Middle frontal gyrus (tissue), 1 donor: ENCODE measurements at regions not wholly inside any gene's neighbourhood (a gene's known extent, or its start where the extent isn't known, plus 50 kb on each side); places are given as distances from the start of the nearest gene placed in this dataset.
"Not testable (repeated sequence)": the region's sequence is repeated elsewhere in the genome, so short reads cannot be mapped to it uniquely, and the experiment has no call there.

Experiments
- DNase-seq: peaks from one replicate; pipeline ENCODE4 v3.0.0-alpha.2; 2015; ENCODE audit warnings: low spot score; ENCODE audit errors: extremely low spot score

DNA sequence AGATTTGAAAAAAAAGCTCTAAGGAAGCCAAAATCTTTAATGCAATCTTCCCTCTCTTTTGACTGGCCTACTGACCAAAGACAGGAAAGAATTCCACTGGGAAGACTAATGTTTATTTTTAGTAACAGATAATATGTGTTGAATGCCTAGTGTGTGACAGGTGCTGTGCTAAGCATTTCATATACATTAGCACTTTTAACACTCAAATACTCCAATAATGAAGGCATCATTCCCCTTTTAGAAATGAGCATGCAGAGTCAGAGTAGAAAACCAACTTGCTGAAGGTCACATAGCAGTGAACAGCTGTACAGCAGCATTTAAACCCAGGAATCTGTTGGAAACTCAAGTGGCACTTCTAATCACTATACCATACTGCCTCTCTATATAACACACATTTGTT lies 170.6 kb downstream of the MINAR1 start:
- DNase-seq, result no peak

DNA sequence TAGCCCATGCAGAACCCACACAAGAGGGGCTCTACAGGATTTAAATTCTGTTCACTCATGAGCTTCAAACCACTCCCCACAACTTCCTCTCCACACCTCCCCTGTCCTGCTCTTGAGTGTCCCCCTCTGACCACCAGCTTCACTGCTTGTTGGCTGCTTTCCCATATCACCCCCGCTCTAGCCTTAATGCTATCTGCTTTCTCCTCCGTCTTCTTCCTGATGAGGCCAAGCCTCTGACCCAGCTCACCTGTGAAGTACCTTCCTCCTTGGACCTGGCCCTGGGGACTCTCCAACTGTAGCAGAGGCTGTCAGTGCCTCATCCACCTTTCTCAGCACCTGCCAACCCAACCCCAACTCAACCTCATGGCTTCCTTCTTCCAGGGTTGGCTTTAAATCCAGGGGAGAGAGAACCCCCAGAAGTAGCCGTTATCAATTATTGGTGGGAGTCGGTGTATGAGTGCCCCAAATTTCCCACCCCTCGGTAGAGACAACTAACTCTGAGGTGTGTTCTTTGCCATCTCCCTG lies 174.8 kb downstream of the MINAR1 start:
- no peak for DNase-seq

DNA sequence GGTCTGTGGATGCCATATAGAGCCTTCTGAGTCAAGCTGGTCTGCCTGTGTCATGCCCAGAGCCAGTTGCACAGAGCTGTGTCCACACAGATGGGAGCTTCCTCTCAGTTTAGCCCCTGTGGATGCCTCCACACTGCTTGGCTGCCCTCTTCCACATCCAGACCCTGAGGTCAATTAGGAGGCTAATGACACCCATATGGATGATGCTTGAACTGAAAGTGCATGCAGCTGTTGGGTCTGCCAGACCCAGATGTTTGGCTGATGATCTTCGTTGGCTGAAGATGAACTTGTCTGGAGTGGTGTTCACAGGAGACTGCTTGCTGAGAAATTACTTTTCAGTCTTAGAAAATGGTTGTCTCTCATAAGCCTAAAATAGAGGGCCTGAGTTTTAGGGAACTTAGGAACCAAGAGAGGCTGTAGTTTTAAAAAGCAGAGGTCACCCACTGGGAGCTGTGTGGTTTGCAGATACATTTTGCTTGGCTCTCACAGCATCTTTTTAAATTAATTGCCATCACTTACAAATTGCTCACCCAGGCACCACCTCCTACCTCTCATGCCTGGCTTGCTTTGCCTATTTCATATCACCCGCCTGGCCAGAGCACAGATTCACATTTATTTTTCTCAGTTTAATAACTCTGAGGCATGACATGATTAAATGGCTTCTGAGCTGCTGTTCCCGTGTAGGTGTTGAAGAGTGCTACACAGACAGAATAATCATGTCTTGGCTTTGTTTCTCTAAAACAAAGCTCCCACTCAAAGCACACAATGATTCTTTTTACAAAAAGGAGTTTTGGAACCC lies 176.1 kb downstream of the MINAR1 start:
- DNase-seq, result no peak

DNA sequence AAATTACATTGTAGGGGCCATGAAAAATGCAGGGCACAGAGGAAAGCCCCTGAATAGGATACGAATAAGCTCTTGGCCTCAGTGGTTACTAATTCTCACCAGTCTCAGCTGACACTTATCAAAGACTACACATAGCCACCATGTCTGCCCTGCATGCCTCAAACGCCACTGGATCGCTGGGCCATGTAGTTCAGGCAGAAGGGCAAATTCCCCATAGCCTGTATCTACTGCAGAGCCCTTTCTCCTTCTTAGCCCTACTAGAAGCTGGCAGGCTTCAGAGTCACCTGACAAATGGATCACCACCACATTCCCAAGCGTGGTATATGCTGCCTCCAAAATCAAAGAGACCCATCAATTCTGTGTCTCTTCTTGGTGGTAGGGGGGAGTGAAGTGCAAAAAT lies 177.4 kb downstream of the MINAR1 start:
- no peak for DNase-seq

DNA sequence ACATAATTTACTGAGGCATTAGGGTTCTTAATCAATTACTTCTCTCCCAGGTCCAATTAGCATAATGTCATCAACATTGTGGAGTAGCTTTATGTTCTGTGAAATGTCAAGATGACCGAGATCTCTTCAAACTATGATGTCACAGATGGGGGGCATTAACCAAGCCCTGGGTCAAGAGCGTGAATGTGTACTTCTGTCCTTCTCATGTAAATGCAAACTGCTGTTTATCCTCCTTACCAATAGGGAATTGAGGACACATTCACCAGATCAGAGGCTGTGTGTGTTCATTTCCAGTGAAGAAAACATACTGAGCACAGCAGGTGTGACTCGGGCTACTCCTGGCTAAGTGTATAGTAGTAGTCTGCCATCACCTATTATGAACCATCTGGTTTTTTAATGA lies 177.9 kb downstream of the MINAR1 start:
- DNase-seq, result no peak

DNA sequence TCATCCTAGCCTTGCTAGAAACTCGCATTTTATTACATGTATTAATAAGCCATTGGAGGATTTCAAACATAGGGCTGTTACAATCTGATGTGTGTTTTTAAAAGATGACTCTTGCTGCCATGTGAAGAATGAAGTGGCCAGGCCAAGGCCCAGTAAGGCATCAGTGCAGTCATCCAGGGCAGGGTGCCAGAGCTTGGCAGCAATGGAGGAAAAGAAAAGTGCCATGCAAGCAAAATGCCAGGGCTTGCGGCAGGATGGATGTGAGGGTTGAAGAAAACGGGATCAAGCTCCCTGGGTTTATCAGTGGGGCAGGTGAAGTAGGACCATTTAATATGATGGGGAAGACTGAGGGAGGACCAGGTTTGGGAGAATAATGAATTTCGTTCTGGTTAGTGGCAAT lies 183.6 kb downstream of the MINAR1 start:
- no peak for DNase-seq

DNA sequence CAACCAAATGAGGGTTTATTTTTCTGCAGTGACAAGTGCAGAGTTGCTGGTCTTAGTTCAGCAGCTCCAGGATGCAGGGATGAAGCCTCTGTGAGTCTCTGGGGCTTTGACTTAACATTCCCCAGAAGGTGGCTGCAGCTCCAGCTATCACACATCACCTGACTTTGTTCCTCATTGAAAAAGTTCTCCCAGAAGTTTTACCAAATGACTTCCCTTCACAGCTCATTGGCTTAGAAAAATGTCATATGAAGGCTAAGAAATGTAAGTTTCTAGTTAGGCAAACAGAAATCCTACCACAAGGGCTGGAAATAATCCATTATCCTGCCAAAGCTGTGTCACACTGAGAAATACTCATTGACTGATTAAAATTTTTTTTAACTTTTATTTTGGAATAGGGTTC lies 184.9 kb downstream of the MINAR1 start:
- no peak for DNase-seq

DNA sequence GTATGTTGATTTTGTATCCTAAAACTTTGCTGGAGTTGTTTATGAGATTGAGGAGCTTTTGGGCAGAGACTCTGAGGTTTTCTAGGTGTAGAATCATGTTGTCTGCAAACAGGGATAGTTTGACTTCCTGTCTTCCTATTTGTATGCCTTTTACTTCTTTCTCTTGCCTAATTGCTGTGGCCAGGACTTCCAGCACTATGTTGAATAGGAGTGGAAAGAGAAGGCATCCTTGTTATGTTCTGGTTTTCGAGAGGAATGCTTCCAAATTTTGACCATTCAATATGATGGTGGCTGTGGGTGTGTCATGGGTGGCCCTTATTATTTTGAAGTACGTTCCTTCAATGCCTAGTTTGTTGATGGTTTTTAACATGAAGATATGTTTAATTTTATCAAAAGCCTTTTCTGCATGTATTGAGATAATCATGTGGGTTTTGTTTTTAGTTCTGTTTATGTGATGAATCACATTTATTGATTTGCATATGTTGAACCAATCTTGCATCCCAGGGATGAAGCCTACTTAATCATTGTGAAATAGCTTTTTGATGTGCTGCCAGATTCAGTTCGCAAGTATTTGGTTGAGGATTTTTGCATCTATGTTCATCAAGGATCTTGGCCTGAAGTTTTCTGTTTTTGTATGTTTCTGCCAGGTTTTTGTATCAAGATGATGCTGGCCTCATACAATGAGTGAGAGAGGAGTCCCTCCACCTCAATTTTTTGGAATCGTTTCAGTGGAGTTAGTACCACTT lies 188.1 kb downstream of the MINAR1 start:
- no peak for DNase-seq

DNA sequence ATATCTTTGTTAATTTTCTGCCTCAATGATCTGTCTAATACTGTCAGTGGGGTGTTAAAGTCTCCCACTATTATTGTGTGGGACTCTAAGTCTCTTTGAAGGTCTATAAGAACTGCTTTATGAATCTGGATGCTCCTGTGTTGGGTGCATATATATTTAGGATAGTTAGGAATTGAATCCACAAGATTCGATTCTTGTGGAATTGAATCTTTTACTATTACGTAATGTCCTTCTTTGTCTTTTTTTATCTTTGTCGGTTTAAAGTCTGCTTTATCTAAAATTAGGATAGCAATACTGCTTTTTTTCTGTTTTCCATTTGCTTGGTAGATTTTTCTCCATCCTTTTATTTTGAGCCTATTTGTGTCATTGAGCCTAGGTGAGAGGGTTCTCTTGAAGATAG lies 189.7 kb downstream of the MINAR1 start:
- DNase-seq, result not testable (repeated sequence)

DNA sequence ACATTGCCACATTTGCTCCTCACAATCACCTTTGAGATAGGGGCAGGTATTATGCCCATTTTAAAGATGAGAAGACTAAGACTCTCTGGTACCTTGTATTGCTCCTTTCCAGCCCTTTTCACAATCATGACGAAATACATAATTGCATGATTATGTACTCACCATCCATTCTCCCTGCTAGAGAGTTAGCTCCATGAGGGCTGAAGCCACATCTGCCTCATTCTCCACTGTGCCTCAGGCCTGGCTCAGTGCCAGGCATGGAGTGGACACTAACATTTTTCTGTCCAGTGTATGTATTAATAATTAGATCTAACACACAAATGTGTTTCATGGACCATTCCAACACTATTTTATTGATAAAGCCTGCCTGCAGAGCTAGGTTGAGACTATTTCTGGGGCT lies 191.4 kb downstream of the MINAR1 start:
- no peak for DNase-seq

DNA sequence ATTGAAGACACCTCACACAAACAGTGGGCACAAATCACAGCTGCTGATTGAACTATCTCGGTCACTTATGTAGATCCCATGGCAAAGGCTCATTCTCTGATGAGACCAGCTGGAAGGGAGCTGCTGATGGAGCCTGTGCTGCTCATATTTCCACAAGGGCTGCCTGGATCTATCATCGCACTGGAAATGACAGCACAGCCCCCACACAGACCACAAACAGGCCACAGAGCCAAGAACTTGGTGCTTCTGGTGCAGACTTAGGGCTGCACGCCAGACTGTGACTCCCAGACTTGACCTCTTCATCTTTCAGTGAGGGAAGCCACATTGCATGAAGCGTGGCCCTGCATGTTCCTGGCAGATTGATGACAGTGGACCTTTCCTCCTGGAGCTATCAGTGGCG lies 197.6 kb downstream of the MINAR1 start:
- no peak for DNase-seq

DNA sequence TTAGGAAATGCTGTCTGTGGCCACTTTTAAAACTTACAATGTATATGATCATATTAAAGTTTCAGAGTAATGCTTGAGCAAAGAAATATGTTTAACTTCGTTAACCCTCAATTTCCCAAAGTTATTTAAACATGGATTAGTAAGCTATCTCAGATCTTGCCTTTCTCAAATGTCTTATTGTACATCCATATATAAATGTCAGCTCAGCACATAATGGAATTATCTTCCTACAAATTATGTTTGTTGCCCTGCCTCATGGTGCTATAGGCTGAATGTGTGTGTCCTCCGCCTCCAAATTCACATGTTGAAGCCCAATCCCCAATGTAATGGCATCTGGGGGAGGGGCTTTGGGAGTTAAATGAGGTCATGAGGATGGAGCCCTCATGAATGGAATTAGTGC lies 200.3 kb downstream of the MINAR1 start:
- DNase-seq, result no peak

DNA sequence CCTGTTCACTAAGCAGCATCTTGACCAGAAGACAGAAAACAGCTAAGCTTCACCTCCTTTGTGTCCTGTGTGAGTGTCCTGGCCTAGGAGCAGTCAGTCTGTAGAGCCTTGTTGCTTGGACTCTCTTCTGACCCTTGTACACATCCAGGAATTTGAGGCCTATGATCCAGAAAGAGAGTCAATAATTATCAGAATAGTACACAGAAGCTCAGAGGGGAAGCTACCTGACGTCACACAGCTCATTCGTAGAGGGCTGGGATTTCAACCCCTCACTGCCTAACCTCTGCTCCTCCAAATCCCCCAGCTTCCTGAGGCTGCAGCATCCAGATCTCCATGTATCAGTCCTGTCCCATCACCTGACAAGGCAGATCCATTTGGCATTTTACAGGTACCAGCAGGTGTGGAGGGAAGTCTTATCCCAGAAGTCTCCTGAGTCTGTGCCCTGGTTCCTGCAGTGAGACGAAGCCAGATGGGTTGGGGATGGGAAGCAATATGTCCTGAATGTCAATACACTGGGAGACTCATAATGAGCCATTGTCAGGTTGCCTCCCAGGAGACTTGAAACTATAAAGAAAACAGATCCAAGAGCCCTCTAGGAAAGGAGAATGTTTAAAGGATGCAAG lies 203.1 kb downstream of the MINAR1 start:
- no peak for DNase-seq

DNA sequence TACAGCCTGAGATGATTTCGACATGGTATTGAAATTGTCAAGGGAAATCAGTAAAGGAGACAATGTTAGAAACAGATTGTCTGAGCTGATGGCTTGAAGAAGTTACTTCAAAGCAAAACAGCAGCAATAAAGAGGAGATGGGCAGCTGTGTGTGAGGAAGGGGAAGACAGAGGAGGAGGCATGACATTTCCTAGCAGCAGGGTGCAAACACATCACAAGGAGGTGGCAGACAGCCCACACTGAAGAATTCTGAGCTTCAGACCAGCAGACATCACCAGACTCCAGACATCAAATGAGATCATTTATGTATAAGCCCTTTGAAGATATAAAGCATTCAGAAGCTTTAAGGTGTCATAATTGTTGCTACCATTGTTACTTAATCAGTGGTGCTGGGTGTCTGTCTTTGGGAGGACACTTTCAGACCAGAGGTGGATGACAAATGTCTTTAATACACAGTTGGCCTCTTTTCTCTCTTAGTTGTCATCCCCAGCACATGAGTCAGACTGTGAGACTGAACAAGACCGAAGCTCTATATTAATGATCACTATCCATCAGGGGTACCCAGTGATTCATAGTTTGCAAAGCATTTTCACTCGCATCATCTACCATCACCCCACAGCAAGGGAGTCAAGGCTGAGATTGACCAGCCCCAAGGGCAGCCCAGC lies 203.9 kb downstream of the MINAR1 start:
- DNase-seq, result no peak

DNA sequence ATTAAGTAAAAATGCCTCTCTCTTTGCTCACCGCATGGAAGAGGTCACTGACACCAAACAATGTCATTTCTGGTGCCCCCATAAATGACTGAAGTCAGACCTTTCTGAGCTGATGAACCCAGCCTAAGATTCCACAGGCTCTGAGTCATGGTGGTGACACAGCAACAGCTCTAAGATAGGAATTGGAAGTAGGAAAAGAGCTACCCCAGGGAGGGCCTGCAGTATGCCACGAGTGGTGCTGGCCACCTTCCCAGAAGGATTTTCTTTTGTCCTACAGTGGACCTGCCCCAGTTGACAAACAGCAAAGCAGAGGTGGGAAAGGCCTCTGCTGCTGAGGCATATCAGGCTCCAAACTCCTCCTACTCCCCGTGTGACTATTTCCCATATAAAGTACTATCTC lies 208.1 kb downstream of the MINAR1 start:
- DNase-seq, result no peak

DNA sequence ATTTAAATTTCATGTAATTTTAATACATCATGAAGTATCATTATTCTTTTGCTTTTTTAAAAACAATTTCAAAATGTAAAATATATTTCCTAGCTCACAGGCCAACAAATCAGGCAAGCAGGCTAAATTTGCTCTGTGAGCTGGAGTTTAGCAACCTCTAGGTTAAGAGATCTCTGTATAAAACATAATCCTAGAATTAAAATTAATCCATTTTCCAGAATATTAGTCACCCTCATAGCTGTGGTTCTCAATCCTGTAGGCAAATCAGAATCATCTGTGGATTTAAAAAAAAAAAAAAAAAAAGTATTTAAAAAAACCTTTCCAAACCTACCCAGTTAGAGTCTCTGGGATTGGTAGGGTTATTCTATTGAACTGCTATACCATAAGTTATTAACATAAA lies 209.7 kb downstream of the MINAR1 start:
- no peak for DNase-seq

DNA sequence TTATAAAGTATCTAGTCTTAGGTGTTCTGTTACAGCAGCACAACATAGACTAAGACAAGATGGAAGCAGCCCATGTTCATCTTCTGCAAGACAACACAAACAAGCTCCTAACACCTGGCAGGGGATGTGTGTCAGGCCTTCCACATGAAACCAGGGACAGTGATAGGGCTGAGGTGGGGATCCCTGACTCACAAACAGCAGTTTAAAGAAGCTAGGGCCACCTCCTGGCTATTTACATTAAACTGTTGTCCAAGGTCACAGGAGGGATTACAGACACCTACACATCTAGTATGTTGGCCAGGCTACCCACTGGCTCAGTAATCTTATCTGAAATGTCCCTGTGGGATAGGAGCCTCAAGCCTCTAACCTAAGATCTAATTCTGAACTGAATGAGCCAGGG lies 211.3 kb downstream of the MINAR1 start:
- no peak for DNase-seq

DNA sequence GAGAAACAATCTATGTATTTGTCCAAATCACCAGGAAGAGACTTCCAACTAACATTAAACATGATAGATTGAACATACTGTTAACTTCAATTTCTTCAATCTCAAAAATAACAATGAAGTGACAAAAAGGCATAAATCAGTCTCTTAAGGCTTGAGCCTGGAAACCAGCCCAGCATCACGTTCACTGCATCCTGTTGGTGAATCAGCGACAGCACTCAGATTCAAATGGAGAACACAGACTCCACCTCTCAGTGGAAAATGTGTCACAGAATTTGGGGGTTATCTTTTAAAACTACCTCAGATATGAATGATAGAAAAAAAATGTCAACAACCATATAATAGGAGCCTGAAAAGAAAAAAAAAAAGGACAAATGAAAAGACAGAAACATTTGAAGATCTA lies 212.0 kb downstream of the MINAR1 start:
- no peak for DNase-seq

DNA sequence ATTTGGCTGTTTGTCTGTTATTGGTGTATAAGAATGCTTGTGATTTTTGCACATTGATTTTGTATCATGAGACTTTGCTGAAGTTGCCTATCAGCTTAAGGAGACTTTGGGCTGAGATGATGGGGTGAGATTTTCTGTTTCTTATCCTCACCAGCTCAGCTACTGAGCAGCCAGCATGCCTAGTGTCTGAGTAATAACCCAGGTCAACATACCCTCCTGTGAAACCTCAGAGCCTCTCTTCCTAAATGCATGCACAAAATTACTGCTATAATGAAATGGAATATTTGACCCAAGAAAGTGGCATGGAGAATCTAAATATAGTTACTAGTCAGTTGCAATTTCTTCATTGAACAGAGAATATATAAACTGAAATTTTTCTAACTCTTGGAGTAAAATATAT lies 220.8 kb downstream of the MINAR1 start:
- not testable (repeated sequence) for DNase-seq

DNA sequence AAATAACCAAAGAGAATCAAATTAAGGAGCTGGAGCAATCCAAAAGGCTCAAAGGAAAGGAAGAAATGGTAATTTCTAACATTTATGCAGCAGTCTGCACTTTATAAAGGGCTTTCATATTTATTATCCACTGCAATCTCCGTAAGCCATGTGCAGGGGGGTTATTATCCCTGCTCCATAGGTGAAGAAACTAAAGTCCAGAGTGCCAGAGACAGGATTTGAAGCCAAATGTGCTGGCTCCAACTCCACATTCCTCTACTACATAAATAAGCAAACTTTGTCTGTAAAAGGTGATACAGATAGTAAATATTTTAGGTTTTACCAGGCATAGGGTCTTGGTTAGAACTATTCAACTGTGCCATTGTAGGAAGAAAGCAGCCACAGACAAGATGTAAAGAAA lies 221.4 kb downstream of the MINAR1 start:
- DNase-seq, result no peak

DNA sequence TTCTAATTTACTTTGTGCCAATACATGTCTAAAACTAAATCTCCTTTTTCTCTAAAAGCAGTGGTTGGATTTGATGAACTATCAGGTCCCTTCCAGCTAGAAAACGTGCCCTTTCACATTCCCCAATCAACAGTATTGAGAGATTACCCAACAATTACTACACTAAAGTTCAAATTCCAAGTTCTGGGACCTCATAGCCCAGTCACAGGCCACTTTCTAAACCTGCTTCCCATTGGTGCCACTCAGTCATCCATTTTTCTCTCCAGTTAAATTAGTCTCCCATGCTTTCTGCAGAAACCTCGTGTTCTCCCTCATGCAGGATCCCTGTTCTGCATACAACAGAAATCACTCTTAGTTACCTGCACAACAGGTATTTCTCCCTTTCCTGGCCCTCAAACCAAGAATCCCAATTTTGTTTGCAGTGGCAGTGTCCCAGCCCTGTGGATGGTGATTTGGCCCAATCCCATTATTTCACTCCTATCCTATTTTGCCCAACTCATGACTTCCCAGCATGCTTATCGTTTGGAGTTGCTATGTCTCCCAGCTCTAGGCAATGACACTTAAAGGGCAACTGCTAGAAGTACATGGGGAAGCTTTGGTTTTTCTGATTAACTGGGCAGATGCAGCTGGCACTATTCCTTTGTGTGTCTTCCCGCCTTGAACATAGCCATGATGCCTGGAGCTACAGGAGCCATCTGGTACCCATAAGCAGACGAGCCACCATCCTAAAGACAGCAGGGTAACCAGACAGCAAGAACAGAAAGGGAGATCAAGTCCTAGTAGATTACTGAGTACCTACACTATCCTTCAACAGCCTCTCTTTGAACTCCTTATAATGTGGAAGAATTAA lies 224.2 kb downstream of the MINAR1 start:
- DNase-seq, result no peak
